ENCODE measurements at regions not wholly inside any gene's neighbourhood (a gene's known extent, or its start where the extent isn't known, plus 50 kb on each side); places are given as distances from the start of the nearest gene placed in this dataset.

- ATAC-seq (no peak), DNase-seq (ENCODE audit: low spot score) (no peak)
- ChIA-PET POLR2A (no interaction called here), CTCF (no interaction called here)
- Mint-ChIP-seq H3K4me1 (no peaks in the 10 kb centered on the region), H3K27ac (no peak overlapping the region), H3K27me3 (ENCODE audit: low read depth) (no peaks in the 10 kb centered on the region; the same call in 1 of the 2 replicates), H3K9me3 (no peaks in the 10 kb centered on the region), H3K4me3 (no peak overlapping the region), H3K36me3 (no peaks in the 10 kb centered on the region)
- TF ChIP-seq GABPB1 (CRISPR knock-in tag; IDR thresholded peaks at IDR 0.05) (no peak), FOXK1 (CRISPR knock-in tag; IDR thresholded peaks at IDR 0.05) (no peak), ZNF138 (CRISPR knock-in tag; conservative IDR thresholded peaks at IDR 0.05) (no peak), ATF6 (CRISPR knock-in tag; IDR thresholded peaks at IDR 0.05) (no peak), TP53 (CRISPR knock-in tag; IDR thresholded peaks at IDR 0.05) (no peak), FOXP1 (CRISPR knock-in tag; IDR thresholded peaks at IDR 0.05; ENCODE audit: borderline replicate concordance) (no peak), FOXJ3 (CRISPR knock-in tag; IDR thresholded peaks at IDR 0.05; ENCODE audit: borderline replicate concordance) (no peak), JAZF1 (CRISPR knock-in tag; IDR thresholded peaks at IDR 0.05) (no peak), USF2 (CRISPR knock-in tag; IDR thresholded peaks at IDR 0.05) (no peak), MXD4 (CRISPR knock-in tag; IDR thresholded peaks at IDR 0.05; ENCODE audit: borderline replicate concordance) (no peak)
- TF ChIP-seq, protein P1, sequence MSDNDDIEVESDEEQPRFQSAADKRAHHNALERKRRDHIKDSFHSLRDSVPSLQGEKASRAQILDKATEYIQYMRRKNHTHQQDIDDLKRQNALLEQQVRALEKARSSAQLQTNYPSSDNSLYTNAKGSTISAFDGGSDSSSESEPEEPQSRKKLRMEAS (CRISPR knock-in tag; IDR thresholded peaks at IDR 0.05), result no peak
- TF ChIP-seq, protein P2, sequence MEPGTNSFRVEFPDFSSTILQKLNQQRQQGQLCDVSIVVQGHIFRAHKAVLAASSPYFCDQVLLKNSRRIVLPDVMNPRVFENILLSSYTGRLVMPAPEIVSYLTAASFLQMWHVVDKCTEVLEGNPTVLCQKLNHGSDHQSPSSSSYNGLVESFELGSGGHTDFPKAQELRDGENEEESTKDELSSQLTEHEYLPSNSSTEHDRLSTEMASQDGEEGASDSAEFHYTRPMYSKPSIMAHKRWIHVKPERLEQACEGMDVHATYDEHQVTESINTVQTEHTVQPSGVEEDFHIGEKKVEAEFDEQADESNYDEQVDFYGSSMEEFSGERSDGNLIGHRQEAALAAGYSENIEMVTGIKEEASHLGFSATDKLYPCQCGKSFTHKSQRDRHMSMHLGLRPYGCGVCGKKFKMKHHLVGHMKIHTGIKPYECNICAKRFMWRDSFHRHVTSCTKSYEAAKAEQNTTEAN (CRISPR knock-in tag; IDR thresholded peaks at IDR 0.05), result no peak
- TF ChIP-seq, protein P3, sequence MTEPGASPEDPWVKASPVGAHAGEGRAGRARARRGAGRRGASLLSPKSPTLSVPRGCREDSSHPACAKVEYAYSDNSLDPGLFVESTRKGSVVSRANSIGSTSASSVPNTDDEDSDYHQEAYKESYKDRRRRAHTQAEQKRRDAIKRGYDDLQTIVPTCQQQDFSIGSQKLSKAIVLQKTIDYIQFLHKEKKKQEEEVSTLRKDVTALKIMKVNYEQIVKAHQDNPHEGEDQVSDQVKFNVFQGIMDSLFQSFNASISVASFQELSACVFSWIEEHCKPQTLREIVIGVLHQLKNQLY (CRISPR knock-in tag; IDR thresholded peaks at IDR 0.05), result no peak
- TF ChIP-seq, protein P4, sequence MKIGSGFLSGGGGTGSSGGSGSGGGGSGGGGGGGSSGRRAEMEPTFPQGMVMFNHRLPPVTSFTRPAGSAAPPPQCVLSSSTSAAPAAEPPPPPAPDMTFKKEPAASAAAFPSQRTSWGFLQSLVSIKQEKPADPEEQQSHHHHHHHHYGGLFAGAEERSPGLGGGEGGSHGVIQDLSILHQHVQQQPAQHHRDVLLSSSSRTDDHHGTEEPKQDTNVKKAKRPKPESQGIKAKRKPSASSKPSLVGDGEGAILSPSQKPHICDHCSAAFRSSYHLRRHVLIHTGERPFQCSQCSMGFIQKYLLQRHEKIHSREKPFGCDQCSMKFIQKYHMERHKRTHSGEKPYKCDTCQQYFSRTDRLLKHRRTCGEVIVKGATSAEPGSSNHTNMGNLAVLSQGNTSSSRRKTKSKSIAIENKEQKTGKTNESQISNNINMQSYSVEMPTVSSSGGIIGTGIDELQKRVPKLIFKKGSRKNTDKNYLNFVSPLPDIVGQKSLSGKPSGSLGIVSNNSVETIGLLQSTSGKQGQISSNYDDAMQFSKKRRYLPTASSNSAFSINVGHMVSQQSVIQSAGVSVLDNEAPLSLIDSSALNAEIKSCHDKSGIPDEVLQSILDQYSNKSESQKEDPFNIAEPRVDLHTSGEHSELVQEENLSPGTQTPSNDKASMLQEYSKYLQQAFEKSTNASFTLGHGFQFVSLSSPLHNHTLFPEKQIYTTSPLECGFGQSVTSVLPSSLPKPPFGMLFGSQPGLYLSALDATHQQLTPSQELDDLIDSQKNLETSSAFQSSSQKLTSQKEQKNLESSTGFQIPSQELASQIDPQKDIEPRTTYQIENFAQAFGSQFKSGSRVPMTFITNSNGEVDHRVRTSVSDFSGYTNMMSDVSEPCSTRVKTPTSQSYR (CRISPR knock-in tag; IDR thresholded peaks at IDR 0.05), result no peak
- TF ChIP-seq, protein P5, sequence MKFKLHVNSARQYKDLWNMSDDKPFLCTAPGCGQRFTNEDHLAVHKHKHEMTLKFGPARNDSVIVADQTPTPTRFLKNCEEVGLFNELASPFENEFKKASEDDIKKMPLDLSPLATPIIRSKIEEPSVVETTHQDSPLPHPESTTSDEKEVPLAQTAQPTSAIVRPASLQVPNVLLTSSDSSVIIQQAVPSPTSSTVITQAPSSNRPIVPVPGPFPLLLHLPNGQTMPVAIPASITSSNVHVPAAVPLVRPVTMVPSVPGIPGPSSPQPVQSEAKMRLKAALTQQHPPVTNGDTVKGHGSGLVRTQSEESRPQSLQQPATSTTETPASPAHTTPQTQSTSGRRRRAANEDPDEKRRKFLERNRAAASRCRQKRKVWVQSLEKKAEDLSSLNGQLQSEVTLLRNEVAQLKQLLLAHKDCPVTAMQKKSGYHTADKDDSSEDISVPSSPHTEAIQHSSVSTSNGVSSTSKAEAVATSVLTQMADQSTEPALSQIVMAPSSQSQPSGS (CRISPR knock-in tag; IDR thresholded peaks at IDR 0.05; ENCODE audit: borderline replicate concordance, low read depth), result no peak
These were observed 310.4 kb upstream of the ADARB2 start for GRCh38 chr10:2047679-2048078.

DNA sequence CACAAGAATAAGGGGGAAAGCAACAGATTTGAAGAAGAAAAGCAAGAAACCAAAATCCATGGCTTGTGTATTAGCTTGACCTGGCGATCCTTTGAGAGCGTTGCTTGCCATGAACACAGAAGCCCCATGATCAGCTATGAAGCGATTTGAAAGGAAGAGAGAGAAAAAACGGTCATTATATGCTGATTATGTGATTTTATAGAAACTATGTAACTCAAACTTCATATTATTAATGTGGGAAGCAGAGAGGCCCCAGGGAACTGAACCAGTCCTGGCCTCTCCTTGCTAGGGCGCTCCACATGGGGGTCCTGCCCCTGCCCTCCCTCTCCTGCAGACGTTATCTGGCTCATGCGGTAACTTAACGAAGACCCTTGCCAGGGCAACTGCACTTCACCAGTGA, 306.1 kb upstream of the ADARB2 start:
- no peak for DNase-seq (ENCODE audit: low spot score)
- no peak overlapping the region for H3K27ac Mint-ChIP-seq
- H3K9me3 Mint-ChIP-seq, result no peaks in the 10 kb centered on the region
- POLR2A ChIA-PET, result no interaction called here
- H3K4me3 Mint-ChIP-seq, result no peak overlapping the region
- peaks cover 9% of the 10 kb centered on the region for H3K27me3 Mint-ChIP-seq (ENCODE audit: low read depth)
- CTCF ChIA-PET, result interaction anchor here (0.6 kb wide), 1 partner anchor 357 kb away, joined by 4 read pairs; no protein-coding TSS in a partner anchor
- no peak for ATAC-seq
- no peaks in the 10 kb centered on the region for H3K4me1 Mint-ChIP-seq
- H3K36me3 Mint-ChIP-seq, result no peaks in the 10 kb centered on the region
- TF ChIP-seq ERG (CRISPR knock-in tag; IDR thresholded peaks at IDR 0.05) (no peak), CTCF (IDR thresholded peaks at IDR 0.05) (no peak), FOXP1 (CRISPR knock-in tag; IDR thresholded peaks at IDR 0.05; ENCODE audit: borderline replicate concordance) (no peak), SMAD4 (CRISPR knock-in tag; IDR thresholded peaks at IDR 0.05) (no peak), TEAD1 (CRISPR knock-in tag; IDR thresholded peaks at IDR 0.05) (no peak), ZMAT4 (CRISPR knock-in tag; IDR thresholded peaks at IDR 0.05) (no peak), ZNF138 (CRISPR knock-in tag; conservative IDR thresholded peaks at IDR 0.05) (no peak)
- TF ChIP-seq, protein P6, sequence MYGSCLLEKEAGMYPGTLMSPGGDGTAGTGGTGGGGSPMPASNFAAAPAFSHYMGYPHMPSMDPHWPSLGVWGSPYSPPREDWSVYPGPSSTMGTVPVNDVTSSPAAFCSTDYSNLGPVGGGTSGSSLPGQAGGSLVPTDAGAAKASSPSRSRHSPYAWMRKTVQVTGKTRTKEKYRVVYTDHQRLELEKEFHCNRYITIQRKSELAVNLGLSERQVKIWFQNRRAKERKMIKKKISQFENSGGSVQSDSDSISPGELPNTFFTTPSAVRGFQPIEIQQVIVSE (CRISPR knock-in tag; IDR thresholded peaks at IDR 0.05; ENCODE audit: borderline replicate concordance), result no peak
